ENCODE measurements at regions not wholly inside any gene's neighbourhood (a gene's known extent, or its start where the extent isn't known, plus 50 kb on each side); places are given as distances from the start of the nearest gene placed in this dataset.

DNA sequence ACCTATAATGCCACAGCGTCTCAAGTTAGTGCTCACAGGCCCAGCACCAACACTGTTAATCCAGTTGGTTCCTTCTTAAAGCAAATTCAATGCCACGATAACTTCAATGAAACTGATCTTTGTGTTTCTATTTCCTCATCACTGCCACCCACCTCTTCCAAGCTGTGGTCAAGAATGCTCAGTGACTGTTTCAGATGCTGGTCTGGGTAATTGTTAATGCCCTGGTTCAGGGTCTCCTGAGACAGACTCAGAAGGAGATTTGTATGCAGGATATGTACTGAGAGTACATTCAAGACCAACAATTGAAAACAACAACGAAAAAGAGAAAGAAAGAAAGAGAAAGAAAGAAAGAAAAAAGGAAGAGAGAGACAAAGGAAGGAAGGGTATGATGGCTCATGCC lies 505.3 kb downstream of the TLE4 start (continued):
- TF ChIP-seq CHD7 (IDR thresholded peaks at IDR 0.05; ENCODE audit: insufficient replicate concordance, low read length): no peak
- TF ChIP-seq, protein P1, sequence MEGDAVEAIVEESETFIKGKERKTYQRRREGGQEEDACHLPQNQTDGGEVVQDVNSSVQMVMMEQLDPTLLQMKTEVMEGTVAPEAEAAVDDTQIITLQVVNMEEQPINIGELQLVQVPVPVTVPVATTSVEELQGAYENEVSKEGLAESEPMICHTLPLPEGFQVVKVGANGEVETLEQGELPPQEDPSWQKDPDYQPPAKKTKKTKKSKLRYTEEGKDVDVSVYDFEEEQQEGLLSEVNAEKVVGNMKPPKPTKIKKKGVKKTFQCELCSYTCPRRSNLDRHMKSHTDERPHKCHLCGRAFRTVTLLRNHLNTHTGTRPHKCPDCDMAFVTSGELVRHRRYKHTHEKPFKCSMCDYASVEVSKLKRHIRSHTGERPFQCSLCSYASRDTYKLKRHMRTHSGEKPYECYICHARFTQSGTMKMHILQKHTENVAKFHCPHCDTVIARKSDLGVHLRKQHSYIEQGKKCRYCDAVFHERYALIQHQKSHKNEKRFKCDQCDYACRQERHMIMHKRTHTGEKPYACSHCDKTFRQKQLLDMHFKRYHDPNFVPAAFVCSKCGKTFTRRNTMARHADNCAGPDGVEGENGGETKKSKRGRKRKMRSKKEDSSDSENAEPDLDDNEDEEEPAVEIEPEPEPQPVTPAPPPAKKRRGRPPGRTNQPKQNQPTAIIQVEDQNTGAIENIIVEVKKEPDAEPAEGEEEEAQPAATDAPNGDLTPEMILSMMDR (IDR thresholded peaks at IDR 0.05; ENCODE audit: control extremely low read depth in 1 of 3, insufficient read depth in 1 of 3, low read depth in 1 of 3, low read length in 3 of 3): no peak
- TF ChIP-seq KDM5A (IDR thresholded peaks at IDR 0.05; ENCODE audit: low read length): no peak
- no peak for TF ChIP-seq FOSL1 (IDR thresholded peaks at IDR 0.05; ENCODE audit: insufficient read depth, low read depth, low read length)
- no peak for TF ChIP-seq EP300 (IDR thresholded peaks at IDR 0.05; ENCODE audit: borderline replicate concordance in 1 of 2, low read depth in 2 of 2, low read length in 2 of 2)
